Vagina (tissue), 2 donors: ENCODE measurements at regions not wholly inside any gene's neighbourhood (a gene's known extent, or its start where the extent isn't known, plus 50 kb on each side); places are given as distances from the start of the nearest gene placed in this dataset.

Experiments
- DNase-seq, 2 donors: peaks; one replicate each; pipeline ENCODE4 v3.0.0-alpha.2; 2017; ENCODE audit errors: extremely low spot score in 2 of 2
- H3K27ac ChIP-seq: fragments of 200-600 bp; sonication (generic); one replicate; pipeline ENCODE4 v1.5.1; 2019
- H3K27me3 ChIP-seq: fragments of 200-600 bp; sonication (generic); one replicate; pipeline ENCODE4 v1.5.1; 2019
- H3K36me3 ChIP-seq, 2 donors: fragments of 200-600 bp; sonication (generic); one replicate each; pipeline ENCODE4 v1.5.1; 2017 to 2019
- H3K4me1 ChIP-seq: fragments of 200-600 bp; sonication (generic); one replicate; pipeline ENCODE4 v1.5.1; 2019
- H3K4me3 ChIP-seq, 2 donors: fragments of 200-600 bp; sonication (generic); 1 replicate in 1 of 2; 2 replicates in 1 of 2; pipeline ENCODE4 v1.5.1; 2016 to 2019
- H3K9me3 ChIP-seq: fragments of 200-600 bp; sonication (generic); one replicate; pipeline ENCODE4 v1.5.1; 2019
- POLR2A ChIP-seq, 2 donors: fragments of 450-650 bp; IDR thresholded peaks; one replicate each; pipeline ENCODE4 v1.6.1; 2017; ENCODE audit warnings: antibody characterized with exemption in 2 of 2, mild to moderate bottlenecking in 2 of 2, moderate library complexity in 2 of 2
- POLR2AphosphoS5 ChIP-seq, 2 donors: sonication (generic); formaldehyde crosslinking; IDR thresholded peaks; one replicate each; pipeline ENCODE4 v1.9.0; 2017; ENCODE audit warnings: antibody characterized with exemption in 2 of 2, mild to moderate bottlenecking in 2 of 2, low read depth in 1 of 2; ENCODE audit not compliant: insufficient read depth in 1 of 2
- intact Hi-C: fragments of 100-400 bp; cut with DNase I; formaldehyde crosslinking; loops from one replicate; pipeline ENCODE4 v1.15.1; 2023
- TF ChIP-seq, protein P1 (sequence below), 3 experiments: fragments of 450-650 bp in 2 of 3; fragments of 200-600 bp in 1 of 3; sonication (generic) in 1 of 3; IDR thresholded peaks; one replicate each; pipeline ENCODE4 v1.5.1; 2017 to 2019; ENCODE audit warnings: antibody characterized with exemption in 3 of 3, mild to moderate bottlenecking in 2 of 3, moderate library complexity in 2 of 3

DNA sequence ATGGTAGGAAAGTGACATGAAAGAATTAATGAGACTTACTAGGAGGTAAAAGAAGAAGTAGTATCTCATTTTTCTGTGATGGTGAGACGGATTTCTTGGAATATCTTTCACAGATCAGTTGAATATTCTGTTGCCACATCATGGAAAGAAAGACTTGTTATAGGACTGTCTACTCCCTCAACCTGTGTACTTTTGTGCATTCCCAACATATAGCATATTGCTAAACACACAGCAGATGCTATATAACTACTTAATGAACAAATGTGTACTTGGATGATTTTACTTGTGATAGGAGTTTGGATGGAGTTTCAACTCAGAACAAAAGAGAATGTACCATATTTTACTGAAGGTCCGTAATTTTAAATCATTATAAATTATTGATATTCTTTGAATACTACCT, 128.5 kb downstream of the LURAP1L start:
- no peaks in the 10 kb centered on the region for H3K9me3 ChIP-seq
- H3K27me3 ChIP-seq = no peaks in the 10 kb centered on the region
- TF ChIP-seq POLR2A (IDR thresholded peaks at IDR 0.05) (no peak), POLR2AphosphoS5 (IDR thresholded peaks at IDR 0.05; ENCODE audit: insufficient read depth in 1 of 2, low read depth in 1 of 2) (no peak)
- TF ChIP-seq, protein P1, sequence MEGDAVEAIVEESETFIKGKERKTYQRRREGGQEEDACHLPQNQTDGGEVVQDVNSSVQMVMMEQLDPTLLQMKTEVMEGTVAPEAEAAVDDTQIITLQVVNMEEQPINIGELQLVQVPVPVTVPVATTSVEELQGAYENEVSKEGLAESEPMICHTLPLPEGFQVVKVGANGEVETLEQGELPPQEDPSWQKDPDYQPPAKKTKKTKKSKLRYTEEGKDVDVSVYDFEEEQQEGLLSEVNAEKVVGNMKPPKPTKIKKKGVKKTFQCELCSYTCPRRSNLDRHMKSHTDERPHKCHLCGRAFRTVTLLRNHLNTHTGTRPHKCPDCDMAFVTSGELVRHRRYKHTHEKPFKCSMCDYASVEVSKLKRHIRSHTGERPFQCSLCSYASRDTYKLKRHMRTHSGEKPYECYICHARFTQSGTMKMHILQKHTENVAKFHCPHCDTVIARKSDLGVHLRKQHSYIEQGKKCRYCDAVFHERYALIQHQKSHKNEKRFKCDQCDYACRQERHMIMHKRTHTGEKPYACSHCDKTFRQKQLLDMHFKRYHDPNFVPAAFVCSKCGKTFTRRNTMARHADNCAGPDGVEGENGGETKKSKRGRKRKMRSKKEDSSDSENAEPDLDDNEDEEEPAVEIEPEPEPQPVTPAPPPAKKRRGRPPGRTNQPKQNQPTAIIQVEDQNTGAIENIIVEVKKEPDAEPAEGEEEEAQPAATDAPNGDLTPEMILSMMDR (IDR thresholded peaks at IDR 0.05) = no peak
- H3K4me3 ChIP-seq = no peak overlapping the region
- H3K36me3 ChIP-seq = no peaks in the 10 kb centered on the region
- no peaks in the 10 kb centered on the region for H3K4me1 ChIP-seq
- intact Hi-C loops = no loop called here
- no peak overlapping the region for H3K27ac ChIP-seq
- DNase-seq = no peak

DNA sequence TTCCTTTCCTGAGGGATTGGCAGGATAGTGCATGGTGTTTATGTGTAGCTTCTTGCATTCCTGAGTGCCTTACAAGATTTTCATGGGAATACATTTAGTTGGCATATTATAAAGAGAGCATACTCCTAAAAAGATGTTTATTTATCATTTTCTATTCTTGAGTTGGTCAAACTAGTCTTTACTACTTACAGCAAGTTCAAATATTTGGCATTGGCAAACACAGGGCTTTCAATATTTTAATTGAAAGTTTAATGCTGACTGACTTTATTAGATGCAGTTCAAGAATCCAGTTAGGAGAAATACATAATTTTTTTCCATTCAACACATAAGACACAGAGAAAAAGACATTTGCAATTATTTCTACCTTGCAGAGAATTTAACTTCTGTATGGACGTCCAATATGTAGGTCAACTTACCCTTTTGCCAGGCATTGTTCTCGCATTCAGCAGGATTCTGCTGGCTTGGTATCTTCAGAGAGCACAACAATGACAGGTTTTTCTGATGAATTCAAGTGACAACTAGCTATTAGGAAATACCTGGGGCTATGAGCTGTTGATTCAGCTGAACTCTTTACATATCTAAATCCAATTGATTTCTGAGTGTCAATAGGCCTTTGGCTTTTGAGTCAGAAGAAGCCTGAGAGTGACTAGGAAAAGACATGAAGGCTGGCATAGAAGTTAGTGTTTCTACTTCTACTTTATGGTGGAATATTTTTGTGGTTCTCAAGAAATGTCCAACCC, 129.6 kb downstream of the LURAP1L start:
- DNase-seq = no peak
- Histone ChIP-seq H3K9me3 (no peaks in the 10 kb centered on the region), H3K27ac (no peak overlapping the region), H3K27me3 (no peaks in the 10 kb centered on the region), H3K4me3 (no peak overlapping the region), H3K4me1 (no peaks in the 10 kb centered on the region), H3K36me3 (no peaks in the 10 kb centered on the region)
- TF ChIP-seq POLR2AphosphoS5 (IDR thresholded peaks at IDR 0.05; ENCODE audit: insufficient read depth in 1 of 2, low read depth in 1 of 2) (no peak), POLR2A (IDR thresholded peaks at IDR 0.05) (no peak)
- TF ChIP-seq, protein P1 (IDR thresholded peaks at IDR 0.05) = no peak
- intact Hi-C loops = no loop called here

DNA sequence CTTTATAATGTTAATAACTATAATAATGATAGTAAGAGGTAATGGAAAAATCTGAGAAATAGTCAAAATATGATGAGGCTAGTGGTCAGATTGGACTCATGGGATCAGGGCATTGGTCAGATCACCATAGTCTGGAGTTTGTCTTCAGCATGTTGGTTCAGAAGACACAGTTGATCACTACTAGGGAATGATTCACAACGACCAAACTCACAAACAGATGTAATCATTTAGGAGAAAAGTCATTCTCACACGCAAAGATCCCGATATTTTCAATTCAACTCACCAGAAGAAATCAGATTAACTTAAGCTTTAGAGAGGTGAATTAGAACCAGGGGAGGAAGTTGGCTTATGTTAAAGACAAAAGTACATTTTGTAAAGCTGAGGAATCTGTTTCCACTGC, 131.8 kb downstream of the LURAP1L start:
- intact Hi-C loops = no loop called here
- TF ChIP-seq POLR2A (IDR thresholded peaks at IDR 0.05) (no peak), POLR2AphosphoS5 (IDR thresholded peaks at IDR 0.05; ENCODE audit: insufficient read depth in 1 of 2, low read depth in 1 of 2) (no peak)
- TF ChIP-seq, protein P1 (IDR thresholded peaks at IDR 0.05) = no peak

DNA sequence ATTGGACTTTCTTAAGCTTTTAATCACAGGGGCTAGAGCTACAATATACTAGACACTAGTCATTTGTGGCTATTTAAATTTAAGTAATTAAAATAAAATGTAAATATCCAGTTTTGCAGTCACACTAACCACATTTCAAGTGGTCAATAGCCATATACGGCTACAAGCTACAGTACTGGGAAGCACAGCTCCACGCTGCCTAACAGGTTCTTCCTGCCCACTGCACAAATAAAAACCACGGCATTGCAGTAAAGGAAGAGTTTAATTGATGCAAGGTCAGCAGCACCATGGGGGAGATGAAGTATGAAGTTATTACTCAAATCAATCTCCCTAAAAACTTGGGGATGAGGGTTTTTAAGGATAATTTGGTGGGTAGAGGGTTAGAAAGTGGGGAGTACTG, 134.1 kb downstream of the LURAP1L start:
- Histone ChIP-seq H3K4me3 (no peak overlapping the region), H3K27ac (no peak overlapping the region), H3K36me3 (no peaks in the 10 kb centered on the region), H3K4me1 (no peaks in the 10 kb centered on the region), H3K27me3 (no peaks in the 10 kb centered on the region), H3K9me3 (no peaks in the 10 kb centered on the region)
- intact Hi-C loops = no loop called here
- DNase-seq = no peak
- TF ChIP-seq POLR2A (IDR thresholded peaks at IDR 0.05) (no peak), POLR2AphosphoS5 (IDR thresholded peaks at IDR 0.05; ENCODE audit: insufficient read depth in 1 of 2, low read depth in 1 of 2) (no peak)
- TF ChIP-seq, protein P1 (IDR thresholded peaks at IDR 0.05) = no peak

More for the DNA sequence above, 131.8 kb downstream of the LURAP1L start:
- Histone ChIP-seq H3K9me3 (no peaks in the 10 kb centered on the region), H3K4me1 (no peaks in the 10 kb centered on the region), H3K4me3 (no peak overlapping the region), H3K36me3 (no peaks in the 10 kb centered on the region), H3K27ac (no peak overlapping the region), H3K27me3 (no peaks in the 10 kb centered on the region)
- DNase-seq = no peak

DNA sequence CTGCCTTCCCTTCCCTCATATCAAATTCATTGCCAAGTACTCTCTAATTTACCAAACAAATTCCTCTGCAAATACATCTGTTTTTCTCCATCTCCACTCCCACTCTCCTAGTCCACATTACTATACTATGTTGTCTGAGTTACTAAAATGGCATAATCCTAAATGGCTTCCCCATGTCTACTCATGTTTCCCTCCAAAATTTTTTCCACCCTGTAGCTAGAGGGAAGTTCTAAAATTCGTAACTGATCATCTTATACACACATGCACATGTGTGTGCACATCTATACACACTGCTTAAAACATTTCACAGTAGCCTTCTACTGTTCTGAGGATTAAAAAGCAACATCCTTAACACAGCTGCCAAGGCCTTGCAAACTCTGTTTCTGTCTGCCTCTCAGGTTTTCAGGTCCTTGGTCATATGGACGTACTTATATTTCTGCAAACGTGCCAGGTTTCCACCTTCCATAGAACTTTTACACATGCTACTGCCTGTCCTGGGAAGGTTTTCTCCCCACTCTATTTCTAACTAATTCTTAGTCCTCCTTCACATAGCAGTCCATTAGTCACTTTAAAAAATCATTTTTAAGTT, 140.6 kb downstream of the LURAP1L start:
- H3K4me3 ChIP-seq = no peak overlapping the region
- TF ChIP-seq, protein P1 (IDR thresholded peaks at IDR 0.05) = no peak
- TF ChIP-seq POLR2A (IDR thresholded peaks at IDR 0.05) (no peak), POLR2AphosphoS5 (IDR thresholded peaks at IDR 0.05; ENCODE audit: insufficient read depth in 1 of 2, low read depth in 1 of 2) (no peak)
- no peaks in the 10 kb centered on the region for H3K9me3 ChIP-seq
- H3K4me1 ChIP-seq = no peaks in the 10 kb centered on the region
- intact Hi-C loops = no loop called here
- H3K27ac ChIP-seq = no peak overlapping the region
- H3K27me3 ChIP-seq = no peaks in the 10 kb centered on the region
- no peak for DNase-seq
- H3K36me3 ChIP-seq = no peaks in the 10 kb centered on the region
